HG03558 (cell line): ENCODE measurements at regions not wholly inside any gene's neighbourhood (a gene's known extent, or its start where the extent isn't known, plus 50 kb on each side); places are given as distances from the start of the nearest gene placed in this dataset.
"Not testable (repeated sequence)": the region's sequence is repeated elsewhere in the genome, so short reads cannot be mapped to it uniquely, and the experiment has no call there.

Source experiments
- ATAC-seq: cut with Tn5 transposase; IDR thresholded peaks from one replicate; pipeline ENCODE4 v1.9.1; 2021; ENCODE audit warnings: moderate number of reproducible peaks; ENCODE audit not compliant: unreplicated experiment; ENCODE audit errors: extremely low read depth

GRCh38 chr5:103391659-103392058 is 133.1 kb downstream of the MACIR start:
- ATAC-seq, result no peak

GRCh38 chr5:103389846-103390245 is 131.3 kb downstream of the MACIR start:
- ATAC-seq, result no peak

- ATAC-seq, result no peak
Measured at GRCh38 chr5:103389357-103389756, 130.8 kb downstream of the MACIR start.

GRCh38 chr5:103385722-103386121 is 127.2 kb downstream of the MACIR start:
- ATAC-seq, result no peak

- not testable (repeated sequence) for ATAC-seq
Measured at GRCh38 chr5:103377638-103378037, 119.1 kb downstream of the MACIR start.

GRCh38 chr5:103375863-103376591 is 117.5 kb downstream of the MACIR start:
- ATAC-seq, result no peak

GRCh38 chr5:103375350-103375749 is 116.8 kb downstream of the MACIR start:
- no peak for ATAC-seq

- ATAC-seq, result no peak
Measured at GRCh38 chr5:103374473-103374963, 116.0 kb downstream of the MACIR start.

GRCh38 chr5:103373597-103374472 is 115.3 kb downstream of the MACIR start:
- ATAC-seq, result no peak

- ATAC-seq, result no peak
Measured at GRCh38 chr5:103371046-103371607, 112.6 kb downstream of the MACIR start.

- no peak for ATAC-seq
Measured at GRCh38 chr5:103369125-103370120, 110.9 kb downstream of the MACIR start.

- ATAC-seq, result no peak
Measured at GRCh38 chr5:103367702-103368101, 109.1 kb downstream of the MACIR start.

- no peak for ATAC-seq
Measured at GRCh38 chr5:103366918-103367549, 108.5 kb downstream of the MACIR start.

- no peak for ATAC-seq
Measured at GRCh38 chr5:103364074-103364473, 105.5 kb downstream of the MACIR start.

- no peak for ATAC-seq
Measured at GRCh38 chr5:103362211-103362610, 103.6 kb downstream of the MACIR start.

GRCh38 chr5:103360475-103360874 is 101.9 kb downstream of the MACIR start:
- ATAC-seq, result no peak

GRCh38 chr5:103358305-103358995 is 99.9 kb downstream of the MACIR start:
- ATAC-seq, result no peak

- no peak for ATAC-seq
Measured at GRCh38 chr5:103357636-103358035, 99.1 kb downstream of the MACIR start.
